ENCODE measurements at regions not wholly inside any gene's neighbourhood (a gene's known extent, or its start where the extent isn't known, plus 50 kb on each side); places are given as distances from the start of the nearest gene placed in this dataset.
"Not testable (repeated sequence)": the region's sequence is repeated elsewhere in the genome, so short reads cannot be mapped to it uniquely, and the experiment has no call there.

GRCh38 chr2:234266952-234267351 is 216.4 kb downstream of the SPP2 start:
- Mint-ChIP-seq H3K4me3 (no peak overlapping the region), H3K4me1 (no peaks in the 10 kb centered on the region), H3K27ac (no peak overlapping the region), H3K9me3 (no peaks in the 10 kb centered on the region), H3K36me3 (no peaks in the 10 kb centered on the region), H3K27me3 (peaks cover 11% of the 10 kb centered on the region)

- H3K27me3 Mint-ChIP-seq, result peaks cover 13% of the 10 kb centered on the region
- H3K27ac Mint-ChIP-seq, result no peak overlapping the region
- no peaks in the 10 kb centered on the region for H3K36me3 Mint-ChIP-seq
- no peaks in the 10 kb centered on the region for H3K9me3 Mint-ChIP-seq
- H3K4me1 Mint-ChIP-seq, result no peaks in the 10 kb centered on the region
- H3K4me3 Mint-ChIP-seq, result no peak overlapping the region
These were observed 214.7 kb downstream of the SPP2 start for GRCh38 chr2:234265206-234265605.

GRCh38 chr2:234261736-234262135 is 211.2 kb downstream of the SPP2 start:
- H3K4me1 Mint-ChIP-seq, result no peaks in the 10 kb centered on the region
- no peaks in the 10 kb centered on the region for H3K36me3 Mint-ChIP-seq
- H3K4me3 Mint-ChIP-seq, result no peak overlapping the region
- no peaks in the 10 kb centered on the region for H3K9me3 Mint-ChIP-seq
- H3K27me3 Mint-ChIP-seq, result peaks cover 24% of the 10 kb centered on the region
- H3K27ac Mint-ChIP-seq, result no peak overlapping the region

- no peaks in the 10 kb centered on the region for H3K36me3 Mint-ChIP-seq
- no peak overlapping the region for H3K4me3 Mint-ChIP-seq
- no peak overlapping the region for H3K27ac Mint-ChIP-seq
- peaks cover 26% of the 10 kb centered on the region for H3K27me3 Mint-ChIP-seq
- H3K9me3 Mint-ChIP-seq, result no peaks in the 10 kb centered on the region
- H3K4me1 Mint-ChIP-seq, result no peaks in the 10 kb centered on the region
These were observed 208.9 kb downstream of the SPP2 start for GRCh38 chr2:234259440-234259839.

- H3K36me3 Mint-ChIP-seq, result no peaks in the 10 kb centered on the region
- no peak overlapping the region for H3K27ac Mint-ChIP-seq
- no peak overlapping the region for H3K4me3 Mint-ChIP-seq
These were observed 208.2 kb downstream of the SPP2 start for GRCh38 chr2:234258562-234259141.

GRCh38 chr2:234257859-234258561 is 207.5 kb downstream of the SPP2 start:
- no peaks in the 10 kb centered on the region for H3K9me3 Mint-ChIP-seq
- H3K4me1 Mint-ChIP-seq, result no peaks in the 10 kb centered on the region

More at GRCh38 chr2:234258562-234259141, 208.2 kb downstream of the SPP2 start:
- H3K4me1 Mint-ChIP-seq, result no peaks in the 10 kb centered on the region
- no peaks in the 10 kb centered on the region for H3K9me3 Mint-ChIP-seq
- H3K27me3 Mint-ChIP-seq, result peaks cover 26% of the 10 kb centered on the region

GRCh38 chr2:234256516-234256915 is 206.0 kb downstream of the SPP2 start:
- Mint-ChIP-seq H3K36me3 (peaks cover 2% of the 10 kb centered on the region), H3K27me3 (peaks cover 35% of the 10 kb centered on the region), H3K4me1 (peaks cover 0 to 1% (median 0%) of the 10 kb centered on the region in 3 donors), H3K27ac (no peak overlapping the region), H3K9me3 (no peaks in the 10 kb centered on the region), H3K4me3 (no peak overlapping the region)

More at GRCh38 chr2:234257859-234258561, 207.5 kb downstream of the SPP2 start:
- Mint-ChIP-seq H3K27ac (no peak overlapping the region), H3K27me3 (peaks cover 27% of the 10 kb centered on the region), H3K4me3 (no peak overlapping the region), H3K36me3 (no peaks in the 10 kb centered on the region)

- Mint-ChIP-seq H3K4me3 (no peak overlapping the region), H3K36me3 (peaks cover 2% of the 10 kb centered on the region), H3K27me3 (peaks cover 39% of the 10 kb centered on the region), H3K27ac (no peak overlapping the region), H3K9me3 (no peaks in the 10 kb centered on the region), H3K4me1 (peaks cover 0 to 1% (median 0%) of the 10 kb centered on the region in 3 donors)
These were observed 204.4 kb downstream of the SPP2 start for GRCh38 chr2:234254783-234255521.

- Mint-ChIP-seq H3K4me3 (peak overlapping the region in 1 of 4 donors; percentile 73), H3K36me3 (peaks cover 2% of the 10 kb centered on the region), H3K4me1 (peaks cover 0 to 1% (median 0%) of the 10 kb centered on the region in 3 donors), H3K27me3 (peaks cover 37% of the 10 kb centered on the region), H3K9me3 (no peaks in the 10 kb centered on the region), H3K27ac (no peak overlapping the region)
These were observed 202.3 kb downstream of the SPP2 start for GRCh38 chr2:234252772-234253171.

- H3K27me3 Mint-ChIP-seq, result peaks cover 31% of the 10 kb centered on the region
- no peak overlapping the region for H3K27ac Mint-ChIP-seq
- peaks cover 2% of the 10 kb centered on the region for H3K36me3 Mint-ChIP-seq
- H3K4me1 Mint-ChIP-seq, result peaks cover 0 to 1% (median 0%) of the 10 kb centered on the region in 3 donors
- H3K9me3 Mint-ChIP-seq, result no peaks in the 10 kb centered on the region
- no peak overlapping the region for H3K4me3 Mint-ChIP-seq
These were observed 201.1 kb downstream of the SPP2 start for GRCh38 chr2:234251326-234252271.

- H3K9me3 Mint-ChIP-seq, result no peaks in the 10 kb centered on the region
- peaks cover 26% of the 10 kb centered on the region for H3K27me3 Mint-ChIP-seq
- no peak overlapping the region for H3K4me3 Mint-ChIP-seq
- H3K27ac Mint-ChIP-seq, result no peak overlapping the region
- peaks cover 0 to 1% (median 0%) of the 10 kb centered on the region in 3 donors for H3K4me1 Mint-ChIP-seq
- H3K36me3 Mint-ChIP-seq, result peaks cover 2% of the 10 kb centered on the region
These were observed 200.4 kb downstream of the SPP2 start for GRCh38 chr2:234250926-234251325.

GRCh38 chr2:234249873-234250272 is 199.4 kb downstream of the SPP2 start:
- Mint-ChIP-seq H3K4me1 (peaks cover 0 to 2% (median under 1%) of the 10 kb centered on the region in 3 donors), H3K36me3 (peaks cover 4% of the 10 kb centered on the region), H3K9me3 (no peaks in the 10 kb centered on the region), H3K27me3 (peaks cover 28% of the 10 kb centered on the region), H3K27ac (no peak overlapping the region), H3K4me3 (no peak overlapping the region)

GRCh38 chr2:234249034-234249735 is 198.7 kb downstream of the SPP2 start:
- Mint-ChIP-seq H3K36me3 (peaks cover 5% of the 10 kb centered on the region), H3K4me1 (peaks cover 0 to 4% (median 3%) of the 10 kb centered on the region in 3 donors)

GRCh38 chr2:234248213-234248710 is 197.8 kb downstream of the SPP2 start:
- H3K36me3 Mint-ChIP-seq, H3K9me3 Mint-ChIP-seq, H3K27ac Mint-ChIP-seq, H3K4me3 Mint-ChIP-seq, H3K4me1 Mint-ChIP-seq: not testable (repeated sequence)
- peaks cover 28% of the 10 kb centered on the region for H3K27me3 Mint-ChIP-seq

More at GRCh38 chr2:234249034-234249735, 198.7 kb downstream of the SPP2 start:
- peaks cover 28% of the 10 kb centered on the region for H3K27me3 Mint-ChIP-seq
- no peak overlapping the region for H3K27ac Mint-ChIP-seq
- no peak overlapping the region for H3K4me3 Mint-ChIP-seq
- no peaks in the 10 kb centered on the region for H3K9me3 Mint-ChIP-seq
